Left lobe of liver (tissue), 2 donors: ENCODE measurements at regions not wholly inside any gene's neighbourhood (a gene's known extent, or its start where the extent isn't known, plus 50 kb on each side); places are given as distances from the start of the nearest gene placed in this dataset.
"Not testable (repeated sequence)": the region's sequence is repeated elsewhere in the genome, so short reads cannot be mapped to it uniquely, and the experiment has no call there.

Experiments used
- ATAC-seq: fragments of 200-7000 bp; cut with Tn5 transposase; one replicate; pipeline ENCODE4 v1.9.1; 2020; ENCODE audit warnings: mild to moderate bottlenecking, moderate library complexity
- DNase-seq: peaks from one replicate; pipeline ENCODE4 v3.0.0-alpha.2; 2020; ENCODE audit warnings: low spot score
- donor health status: DM: no; HTN: no; CAD: no; lungs with moderate emphysema.
- donor health status: DM: no; HTN: yes; CAD: no.

- DNase-seq (no peak), ATAC-seq (no peak)
Observed at GRCh38 chr5:14054965-14055963, 87.9 kb upstream of the TRIO start.

- no peak for ATAC-seq
- no peak for DNase-seq
Observed at GRCh38 chr5:14054111-14054854, 88.9 kb upstream of the TRIO start.

- ATAC-seq: no peak
- DNase-seq: no peak
Observed at GRCh38 chr5:14050821-14051220, 92.3 kb upstream of the TRIO start.

GRCh38 chr5:14048434-14048833 is 94.7 kb upstream of the TRIO start:
- ATAC-seq: no peak
- no peak for DNase-seq

GRCh38 chr5:14041528-14042192 is 97.2 kb upstream of the DNAH5 start:
- no peak for DNase-seq
- no peak for ATAC-seq

GRCh38 chr5:14040542-14040941 is 96.1 kb upstream of the DNAH5 start:
- ATAC-seq (no peak), DNase-seq (no peak)

- DNase-seq (no peak), ATAC-seq (no peak)
Observed at GRCh38 chr5:14039576-14039975, 95.1 kb upstream of the DNAH5 start.

GRCh38 chr5:14039063-14039462 is 94.6 kb upstream of the DNAH5 start:
- ATAC-seq: no peak
- DNase-seq: no peak

GRCh38 chr5:14038341-14038959 is 94.0 kb upstream of the DNAH5 start:
- DNase-seq (no peak), ATAC-seq (no peak)

- DNase-seq: no peak
- ATAC-seq: no peak
Observed at GRCh38 chr5:14036947-14037346, 92.5 kb upstream of the DNAH5 start.

GRCh38 chr5:14036514-14036913 is 92.0 kb upstream of the DNAH5 start:
- no peak for ATAC-seq
- no peak for DNase-seq

GRCh38 chr5:14035859-14036503 is 91.5 kb upstream of the DNAH5 start:
- ATAC-seq: no peak
- DNase-seq: no peak

GRCh38 chr5:14034963-14035362 is 90.5 kb upstream of the DNAH5 start:
- no peak for ATAC-seq
- DNase-seq: no peak

GRCh38 chr5:14032918-14033317 is 88.4 kb upstream of the DNAH5 start:
- no peak for ATAC-seq
- no peak for DNase-seq

GRCh38 chr5:14028938-14029584 is 84.6 kb upstream of the DNAH5 start:
- ATAC-seq (no peak), DNase-seq (no peak)

- DNase-seq: no peak
- ATAC-seq: no peak
Observed at GRCh38 chr5:14028188-14028587, 83.7 kb upstream of the DNAH5 start.

- ATAC-seq (peak; percentile 48), DNase-seq (no peak)
Observed at GRCh38 chr5:14025569-14026286, 81.2 kb upstream of the DNAH5 start.

- ATAC-seq: no peak
- no peak for DNase-seq
Observed at GRCh38 chr5:14022971-14023370, 78.5 kb upstream of the DNAH5 start.

- ATAC-seq, DNase-seq: not testable (repeated sequence)
Observed at GRCh38 chr5:14020944-14021343, 76.5 kb upstream of the DNAH5 start.
